ENCODE measurements at regions not wholly inside any gene's neighbourhood (a gene's known extent, or its start where the extent isn't known, plus 50 kb on each side); places are given as distances from the start of the nearest gene placed in this dataset.
"Not testable (repeated sequence)": the region's sequence is repeated elsewhere in the genome, so short reads cannot be mapped to it uniquely, and the experiment has no call there.

- DNase-seq = no peak
Observed at GRCh38 chr21:38115870-38116269, 140.9 kb upstream of the KCNJ15 start.

GRCh38 chr21:38119793-38120192 lies 137.0 kb upstream of the KCNJ15 start:
- DNase-seq = no peak

GRCh38 chr21:38120679-38120983 lies 136.2 kb upstream of the KCNJ15 start:
- DNase-seq = not testable (repeated sequence)

- no peak for DNase-seq
Observed at GRCh38 chr21:38120984-38121855, 135.6 kb upstream of the KCNJ15 start.

GRCh38 chr21:38121888-38122720 lies 134.7 kb upstream of the KCNJ15 start:
- DNase-seq = no peak

GRCh38 chr21:38123626-38124025 lies 133.2 kb upstream of the KCNJ15 start:
- DNase-seq = no peak

- DNase-seq = no peak
Observed at GRCh38 chr21:38126666-38127303, 130.0 kb upstream of the KCNJ15 start.

GRCh38 chr21:38129711-38130110 lies 127.1 kb upstream of the KCNJ15 start:
- no peak for DNase-seq

- DNase-seq = no peak
Observed at GRCh38 chr21:38133240-38133639, 123.6 kb upstream of the KCNJ15 start.

- no peak for DNase-seq
Observed at GRCh38 chr21:38134084-38134873, 122.5 kb upstream of the KCNJ15 start.

- DNase-seq = no peak
Observed at GRCh38 chr21:38136201-38136600, 120.6 kb upstream of the KCNJ15 start.

- DNase-seq = no peak
Observed at GRCh38 chr21:38139380-38140168, 117.2 kb upstream of the KCNJ15 start.

GRCh38 chr21:38140207-38140903 lies 116.4 kb upstream of the KCNJ15 start:
- DNase-seq = no peak

- no peak for DNase-seq
Observed at GRCh38 chr21:38142224-38142623, 114.6 kb upstream of the KCNJ15 start.

- no peak for DNase-seq
Observed at GRCh38 chr21:38144193-38144592, 112.6 kb upstream of the KCNJ15 start.

- DNase-seq = no peak
Observed at GRCh38 chr21:38145104-38145503, 111.7 kb upstream of the KCNJ15 start.

- no peak for DNase-seq
Observed at GRCh38 chr21:38147391-38147790, 109.4 kb upstream of the KCNJ15 start.

- DNase-seq = no peak
Observed at GRCh38 chr21:38148046-38148445, 108.7 kb upstream of the KCNJ15 start.

- no peak for DNase-seq
Observed at GRCh38 chr21:38151021-38151645, 105.7 kb upstream of the KCNJ15 start.

- DNase-seq = no peak
Observed at GRCh38 chr21:38156200-38156599, 100.6 kb upstream of the KCNJ15 start.

- no peak for DNase-seq
Observed at GRCh38 chr21:38159355-38159754, 97.4 kb upstream of the KCNJ15 start.
